ENCODE measurements at regions not wholly inside any gene's neighbourhood (a gene's known extent, or its start where the extent isn't known, plus 50 kb on each side); places are given as distances from the start of the nearest gene placed in this dataset.

GRCh38 chr13:104086759-104087158 is 1020.5 kb upstream of the SLC10A2 start:
- TF ChIP-seq CTCF (IDR thresholded peaks at IDR 0.05; ENCODE audit: low read depth, low read length) (no peak), EZH2phosphoT487 (IDR thresholded peaks at IDR 0.05; ENCODE audit: low read depth) (no peak)

Data from OCI-LY3 (cell line).